ENCODE measurements at regions not wholly inside any gene's neighbourhood (a gene's known extent, or its start where the extent isn't known, plus 50 kb on each side); places are given as distances from the start of the nearest gene placed in this dataset.

DNA sequence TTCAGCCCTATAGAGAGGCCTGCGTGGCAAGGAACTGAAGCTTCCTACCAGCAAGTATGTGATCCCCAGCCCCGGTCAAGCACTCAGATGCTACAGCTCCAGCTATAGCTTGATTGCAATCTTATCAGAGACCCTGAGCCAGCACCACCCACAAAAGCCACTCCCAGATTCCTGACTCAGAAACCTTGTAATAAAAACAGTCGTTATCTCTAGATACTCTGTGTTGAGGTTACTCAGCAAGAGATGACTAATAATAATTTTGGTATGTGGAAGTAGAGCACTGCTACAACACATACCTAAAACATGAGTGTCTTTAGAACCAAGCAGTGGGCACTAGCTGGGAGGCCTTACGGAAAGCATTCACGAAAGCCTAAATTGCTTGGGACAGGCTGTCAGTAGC lies 216.9 kb downstream of the UXS1 start:
- intact Hi-C loops (cut with micrococcal nuclease), result no loop called here
- Histone ChIP-seq H3K36me3 (replicated peaks in 1 of 2; ENCODE audit: control extremely low read depth in 1 of 2, control insufficient read depth in 1 of 2, extremely low read depth in 1 of 2, insufficient read depth in 2 of 2, low read length in 1 of 2) (no peaks in the 10 kb centered on the region), H4K20me1 (ENCODE audit: control insufficient read depth, insufficient read depth, low read length, poor library complexity, severe bottlenecking) (no peaks in the 10 kb centered on the region), H3K4me1 (ENCODE audit: control insufficient read depth in 2 of 2, insufficient read depth in 2 of 2, low read length in 2 of 2) (peaks cover 0 to 2% of the 10 kb centered on the region in 2 donors), H3K9me3 (ENCODE audit: control extremely low read depth in 1 of 3, control insufficient read depth in 2 of 3, insufficient read depth in 1 of 3, low read length in 2 of 3) (peaks cover 1 to 14% (median 2%) of the 10 kb centered on the region in 3 donors), H3K4me2 (replicated peaks; ENCODE audit: low read depth, low read length, poor library complexity, severe bottlenecking) (no peak overlapping the region), H3K27ac (ENCODE audit: low read length in 2 of 2) (no peak overlapping the region), H2AFZ (ENCODE audit: insufficient read depth, low read depth, low read length, poor library complexity, severe bottlenecking) (no peak overlapping the region), H3K79me2 (ENCODE audit: control insufficient read depth, insufficient read depth, low read length) (no peaks in the 10 kb centered on the region), H3K4me3 (ENCODE audit: control extremely low read depth in 1 of 5, extremely low read depth in 1 of 5, insufficient read depth in 1 of 5, low read depth in 2 of 5, low read length in 4 of 5) (no peak overlapping the region), H3K27me3 (replicated peaks in 1 of 4; ENCODE audit: control extremely low read depth in 1 of 4, control insufficient read depth in 3 of 4, insufficient read depth in 4 of 4, low read length in 3 of 4) (no peaks in the 10 kb centered on the region), H3K9ac (ENCODE audit: low read length) (no peak overlapping the region)
- TF ChIP-seq, protein P1, sequence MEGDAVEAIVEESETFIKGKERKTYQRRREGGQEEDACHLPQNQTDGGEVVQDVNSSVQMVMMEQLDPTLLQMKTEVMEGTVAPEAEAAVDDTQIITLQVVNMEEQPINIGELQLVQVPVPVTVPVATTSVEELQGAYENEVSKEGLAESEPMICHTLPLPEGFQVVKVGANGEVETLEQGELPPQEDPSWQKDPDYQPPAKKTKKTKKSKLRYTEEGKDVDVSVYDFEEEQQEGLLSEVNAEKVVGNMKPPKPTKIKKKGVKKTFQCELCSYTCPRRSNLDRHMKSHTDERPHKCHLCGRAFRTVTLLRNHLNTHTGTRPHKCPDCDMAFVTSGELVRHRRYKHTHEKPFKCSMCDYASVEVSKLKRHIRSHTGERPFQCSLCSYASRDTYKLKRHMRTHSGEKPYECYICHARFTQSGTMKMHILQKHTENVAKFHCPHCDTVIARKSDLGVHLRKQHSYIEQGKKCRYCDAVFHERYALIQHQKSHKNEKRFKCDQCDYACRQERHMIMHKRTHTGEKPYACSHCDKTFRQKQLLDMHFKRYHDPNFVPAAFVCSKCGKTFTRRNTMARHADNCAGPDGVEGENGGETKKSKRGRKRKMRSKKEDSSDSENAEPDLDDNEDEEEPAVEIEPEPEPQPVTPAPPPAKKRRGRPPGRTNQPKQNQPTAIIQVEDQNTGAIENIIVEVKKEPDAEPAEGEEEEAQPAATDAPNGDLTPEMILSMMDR (IDR thresholded peaks at IDR 0.05), result no peak
- no peak for TF ChIP-seq EZH2 (IDR thresholded peaks at IDR 0.05; ENCODE audit: borderline replicate concordance, insufficient read depth, low read depth, low read length, poor library complexity, severe bottlenecking)
- H3K4me1 Mint-ChIP-seq, result peaks cover 3% of the 10 kb centered on the region
- H3K27ac Mint-ChIP-seq, result no peak overlapping the region
- CTCF ChIA-PET, result no interaction called here
- POLR2A ChIA-PET, result no interaction called here
- H3K4me3 Mint-ChIP-seq, result no peak overlapping the region
- ATAC-seq (ENCODE audit: low read depth), result no peak
- H3K9me3 Mint-ChIP-seq (ENCODE audit: insufficient read depth), result peaks cover 11% of the 10 kb centered on the region
- no peak for DNase-seq
- 97% methylated on average over 4 of the region's 5 CpGs for WGBS (ENCODE audit: insufficient coverage)
- H3K27me3 Mint-ChIP-seq, result peaks cover 14% of the 10 kb centered on the region

DNA sequence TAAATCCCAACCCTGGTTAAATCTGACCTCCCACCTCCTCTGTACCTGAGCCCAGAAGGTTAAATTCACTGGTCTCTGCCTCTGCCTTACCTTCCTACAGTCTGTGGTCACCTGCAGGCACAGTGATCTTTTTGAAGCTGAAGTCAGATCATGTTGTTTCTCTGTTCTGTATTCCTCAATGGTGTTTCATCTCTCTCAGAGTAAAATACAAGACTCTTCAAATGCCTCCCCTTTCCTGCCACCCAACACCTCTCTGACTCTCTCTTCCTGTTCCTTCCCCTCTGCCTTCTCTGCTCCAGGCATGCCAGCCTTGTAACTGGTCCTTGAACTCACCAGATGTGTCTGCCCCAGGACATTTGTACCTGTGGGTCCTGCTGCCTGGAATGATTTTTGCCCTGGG lies 219.3 kb downstream of the UXS1 start:
- intact Hi-C loops (cut with micrococcal nuclease), result no loop called here
- Histone ChIP-seq H3K4me2 (replicated peaks; ENCODE audit: low read depth, low read length, poor library complexity, severe bottlenecking) (no peak overlapping the region), H3K9me3 (ENCODE audit: control extremely low read depth in 1 of 3, control insufficient read depth in 2 of 3, insufficient read depth in 1 of 3, low read length in 2 of 3) (peaks cover 1 to 11% (median 2%) of the 10 kb centered on the region in 3 donors), H3K9ac (ENCODE audit: low read length) (no peak overlapping the region), H3K27ac (ENCODE audit: low read length in 2 of 2) (no peak overlapping the region), H3K79me2 (ENCODE audit: control insufficient read depth, insufficient read depth, low read length) (no peaks in the 10 kb centered on the region), H3K4me1 (ENCODE audit: control insufficient read depth in 2 of 2, insufficient read depth in 2 of 2, low read length in 2 of 2) (peaks cover 0 to 4% of the 10 kb centered on the region in 2 donors), H3K4me3 (ENCODE audit: control extremely low read depth in 1 of 5, extremely low read depth in 1 of 5, insufficient read depth in 1 of 5, low read depth in 2 of 5, low read length in 4 of 5) (no peak overlapping the region), H4K20me1 (ENCODE audit: control insufficient read depth, insufficient read depth, low read length, poor library complexity, severe bottlenecking) (no peaks in the 10 kb centered on the region), H2AFZ (ENCODE audit: insufficient read depth, low read depth, low read length, poor library complexity, severe bottlenecking) (no peak overlapping the region), H3K27me3 (replicated peaks in 1 of 4; ENCODE audit: control extremely low read depth in 1 of 4, control insufficient read depth in 3 of 4, insufficient read depth in 4 of 4, low read length in 3 of 4) (no peaks in the 10 kb centered on the region), H3K36me3 (replicated peaks in 1 of 2; ENCODE audit: control extremely low read depth in 1 of 2, control insufficient read depth in 1 of 2, extremely low read depth in 1 of 2, insufficient read depth in 2 of 2, low read length in 1 of 2) (no peaks in the 10 kb centered on the region)
- peaks cover 8% of the 10 kb centered on the region for H3K9me3 Mint-ChIP-seq (ENCODE audit: insufficient read depth)
- CTCF ChIA-PET, result no interaction called here
- peaks cover 8% of the 10 kb centered on the region for H3K4me1 Mint-ChIP-seq
- H3K27ac Mint-ChIP-seq, result no peak overlapping the region
- POLR2A ChIA-PET, result no interaction called here
- DNase-seq, result no peak
- no peak for TF ChIP-seq EZH2 (IDR thresholded peaks at IDR 0.05; ENCODE audit: borderline replicate concordance, insufficient read depth, low read depth, low read length, poor library complexity, severe bottlenecking)
- TF ChIP-seq, protein P1 (IDR thresholded peaks at IDR 0.05), result no peak
- no peak for ATAC-seq (ENCODE audit: low read depth)
- no peak overlapping the region for H3K4me3 Mint-ChIP-seq
- H3K27me3 Mint-ChIP-seq, result peaks cover 14% of the 10 kb centered on the region
